Erythroblast (primary cell): ENCODE measurements at regions not wholly inside any gene's neighbourhood (a gene's known extent, or its start where the extent isn't known, plus 50 kb on each side); places are given as distances from the start of the nearest gene placed in this dataset.

ENCODE experiments used
- GATA1 ChIP-seq: IDR thresholded peaks from 2 replicates; pipeline ENCODE4 v1.6.1; 2011; ENCODE audit warnings: low read depth, mild to moderate bottlenecking, control low read depth, low read length, moderate library complexity
- POLR2A ChIP-seq: IDR thresholded peaks from 2 replicates; pipeline ENCODE4 v1.6.1; 2011; ENCODE audit warnings: mild to moderate bottlenecking, low read length

GRCh38 chr1:199218065-199218464, 579.2 kb downstream of the PTPRC start:
- TF ChIP-seq POLR2A (no peak), GATA1 (no peak)
